22Rv1 (cell line): ENCODE measurements at regions not wholly inside any gene's neighbourhood (a gene's known extent, or its start where the extent isn't known, plus 50 kb on each side); places are given as distances from the start of the nearest gene placed in this dataset.

ENCODE experiments used
- ZFX ChIP-seq: fragments of 450-650 bp; IDR thresholded peaks from 2 replicates; pipeline ENCODE4 v1.6.1; 2017; ENCODE audit warnings: antibody characterized with exemption, borderline replicate concordance
- TF ChIP-seq, protein P1 (sequence below): fragments of 450-650 bp; IDR thresholded peaks from 2 replicates; pipeline ENCODE4 v1.5.1; 2017; ENCODE audit warnings: mild to moderate bottlenecking

DNA sequence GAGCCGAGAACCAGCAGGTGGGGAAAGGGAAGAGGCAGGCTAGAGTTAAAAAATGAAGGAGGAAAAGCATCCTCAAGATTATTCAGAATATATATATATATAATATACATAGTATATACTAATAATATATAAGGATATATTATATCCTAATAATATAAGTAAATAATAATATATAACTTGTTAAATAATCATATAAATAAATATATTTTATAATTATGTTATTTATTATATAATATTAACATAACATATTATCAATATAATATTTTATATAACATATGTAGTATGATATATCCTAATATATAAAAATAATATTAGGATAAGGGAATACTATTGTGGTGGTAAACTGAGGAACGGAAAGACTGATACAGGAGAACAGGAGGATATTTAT lies 171.8 kb downstream of the TRIM27 start:
- TF ChIP-seq, protein P1, sequence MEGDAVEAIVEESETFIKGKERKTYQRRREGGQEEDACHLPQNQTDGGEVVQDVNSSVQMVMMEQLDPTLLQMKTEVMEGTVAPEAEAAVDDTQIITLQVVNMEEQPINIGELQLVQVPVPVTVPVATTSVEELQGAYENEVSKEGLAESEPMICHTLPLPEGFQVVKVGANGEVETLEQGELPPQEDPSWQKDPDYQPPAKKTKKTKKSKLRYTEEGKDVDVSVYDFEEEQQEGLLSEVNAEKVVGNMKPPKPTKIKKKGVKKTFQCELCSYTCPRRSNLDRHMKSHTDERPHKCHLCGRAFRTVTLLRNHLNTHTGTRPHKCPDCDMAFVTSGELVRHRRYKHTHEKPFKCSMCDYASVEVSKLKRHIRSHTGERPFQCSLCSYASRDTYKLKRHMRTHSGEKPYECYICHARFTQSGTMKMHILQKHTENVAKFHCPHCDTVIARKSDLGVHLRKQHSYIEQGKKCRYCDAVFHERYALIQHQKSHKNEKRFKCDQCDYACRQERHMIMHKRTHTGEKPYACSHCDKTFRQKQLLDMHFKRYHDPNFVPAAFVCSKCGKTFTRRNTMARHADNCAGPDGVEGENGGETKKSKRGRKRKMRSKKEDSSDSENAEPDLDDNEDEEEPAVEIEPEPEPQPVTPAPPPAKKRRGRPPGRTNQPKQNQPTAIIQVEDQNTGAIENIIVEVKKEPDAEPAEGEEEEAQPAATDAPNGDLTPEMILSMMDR: no peak
- no peak for TF ChIP-seq ZFX
